A673 (cell line): ENCODE measurements at regions not wholly inside any gene's neighbourhood (a gene's known extent, or its start where the extent isn't known, plus 50 kb on each side); places are given as distances from the start of the nearest gene placed in this dataset.

Source experiments
- BruUV-seq: library from RNA; stranded (reverse); fragments of 400-500 nt; replicated peaks from 2 replicates; lab custom pipeline; 2021; lab: Mats Ljungman, UMichigan
- CTCF ChIA-PET: fragments of 300-600 bp; sonication (Branson Sonifier 250); formaldehyde crosslinking; loops from one replicate; lab custom pipeline; 2022; ENCODE audit warnings: antibody characterized with exemption; lab: Charles Lee
- POLR2A ChIA-PET: fragments of 300-600 bp; sonication (Branson Sonifier 250); formaldehyde crosslinking; loops from one replicate; lab custom pipeline; 2022; ENCODE audit warnings: antibody characterized with exemption; ENCODE audit not compliant: low non-redundant PET; lab: Charles Lee
- DNase-seq: peaks from one replicate; pipeline ENCODE4 v3.0.0-alpha.2; 2015; ENCODE audit warnings: low spot score
- H3K27ac ChIP-seq: fragments of 200-600 bp; sonication (generic); 2 replicates; pipeline ENCODE4 v1.5.1; 2016; ENCODE audit warnings: mixed run types, low read depth, mild to moderate bottlenecking, mixed read lengths, antibody characterized with exemption, low read length; ENCODE audit not compliant: poor library complexity, severe bottlenecking
- H3K27me3 ChIP-seq: fragments of 200-600 bp; sonication (generic); replicated peaks from 2 replicates; pipeline ENCODE4 v1.6.1; 2017; ENCODE audit warnings: mixed run types, low read depth, mild to moderate bottlenecking, mixed read lengths, antibody characterized with exemption, low read length; ENCODE audit not compliant: insufficient read depth, poor library complexity
- H3K36me3 ChIP-seq: fragments of 200-600 bp; sonication (generic); 2 replicates; pipeline ENCODE4 v1.6.1; 2016; ENCODE audit warnings: mixed run types, mild to moderate bottlenecking, mixed read lengths, antibody characterized with exemption, low read length; ENCODE audit not compliant: insufficient read depth, poor library complexity, severe bottlenecking
- H3K4me1 ChIP-seq: fragments of 200-600 bp; sonication (generic); 2 replicates; pipeline ENCODE4 v1.6.1; 2017; ENCODE audit warnings: mixed run types, mild to moderate bottlenecking, mixed read lengths, antibody characterized with exemption, low read length; ENCODE audit not compliant: insufficient read depth, poor library complexity, severe bottlenecking
- H3K4me3 ChIP-seq: fragments of 200-600 bp; sonication (generic); 2 replicates; pipeline ENCODE4 v1.5.1; 2016; ENCODE audit warnings: low read depth, mixed run types, mild to moderate bottlenecking, mixed read lengths, low read length; ENCODE audit not compliant: poor library complexity, severe bottlenecking
- H3K9me3 ChIP-seq: fragments of 200-600 bp; sonication (generic); 2 replicates; pipeline ENCODE4 v1.6.1; 2016; ENCODE audit warnings: mixed run types, low read depth, mild to moderate bottlenecking, mixed read lengths, antibody characterized with exemption, low read length; ENCODE audit not compliant: poor library complexity, severe bottlenecking
- CTCF ChIP-seq: fragments of 300-800, 200-600 bp; sonication (generic); conservative IDR thresholded peaks from 2 replicates; pipeline ENCODE4 v1.5.1; 2017; ENCODE audit warnings: low read depth, mild to moderate bottlenecking, antibody characterized with exemption, low read length, moderate library complexity, mixed read lengths
- EZH2 ChIP-seq: fragments of 200-600 bp; sonication (generic); IDR thresholded peaks from 2 replicates; pipeline ENCODE4 v1.6.1; 2017; ENCODE audit warnings: borderline replicate concordance, low read depth, mild to moderate bottlenecking, mixed read lengths, antibody characterized with exemption, low read length; ENCODE audit not compliant: poor library complexity, severe bottlenecking
- intact Hi-C: fragments of 100-400 bp; cut with micrococcal nuclease; formaldehyde crosslinking; loops from one replicate; pipeline ENCODE4 v1.10.0; 2022; ENCODE audit not compliant: unreplicated experiment

- BruUV-seq, result no TSS peak
- DNase-seq, result no peak
- POLR2A ChIA-PET, result no interaction called here
- CTCF ChIA-PET, result no interaction called here
- H3K9me3 ChIP-seq, result no peaks in the 10 kb centered on the region
- no peak overlapping the region for H3K27ac ChIP-seq
- TF ChIP-seq CTCF (no peak), EZH2 (no peak)
- no peaks in the 10 kb centered on the region for H3K4me1 ChIP-seq
- H3K4me3 ChIP-seq, result no peak overlapping the region
- peaks cover 5% of the 10 kb centered on the region for H3K27me3 ChIP-seq
- no peaks in the 10 kb centered on the region for H3K36me3 ChIP-seq
- intact Hi-C loops, result no loop called here
These were observed 193.7 kb downstream of the RFC3 start for GRCh38 chr13:34011552-34012085.

GRCh38 chr13:34012382-34012781 lies 194.4 kb downstream of the RFC3 start:
- Histone ChIP-seq H3K9me3 (no peaks in the 10 kb centered on the region), H3K4me1 (no peaks in the 10 kb centered on the region), H3K27me3 (peaks cover 5% of the 10 kb centered on the region), H3K36me3 (no peaks in the 10 kb centered on the region), H3K4me3 (no peak overlapping the region), H3K27ac (no peak overlapping the region)
- no TSS peak for BruUV-seq
- CTCF ChIA-PET, result no interaction called here
- TF ChIP-seq CTCF (no peak), EZH2 (no peak)
- intact Hi-C loops, result no loop called here
- DNase-seq, result no peak
- POLR2A ChIA-PET, result no interaction called here

GRCh38 chr13:34013061-34013460 lies 195.1 kb downstream of the RFC3 start:
- BruUV-seq, result no TSS peak
- DNase-seq, result no peak
- peaks cover 5% of the 10 kb centered on the region for H3K27me3 ChIP-seq
- H3K4me1 ChIP-seq, result no peaks in the 10 kb centered on the region
- no peaks in the 10 kb centered on the region for H3K36me3 ChIP-seq
- no peak overlapping the region for H3K4me3 ChIP-seq
- H3K9me3 ChIP-seq, result no peaks in the 10 kb centered on the region
- TF ChIP-seq EZH2, result no peak
- TF ChIP-seq CTCF, result no peak
- ChIA-PET CTCF (no interaction called here), POLR2A (no interaction called here)
- H3K27ac ChIP-seq, result no peak overlapping the region
- intact Hi-C loops, result no loop called here
